Inflammatory macrophage (primary cell): ENCODE measurements at regions not wholly inside any gene's neighbourhood (a gene's known extent, or its start where the extent isn't known, plus 50 kb on each side); places are given as distances from the start of the nearest gene placed in this dataset.

Source experiments
- DNase-seq, 2 donors: peaks; one replicate each; pipeline ENCODE4 v3.0.0-alpha.2; 2020 to 2022

DNA sequence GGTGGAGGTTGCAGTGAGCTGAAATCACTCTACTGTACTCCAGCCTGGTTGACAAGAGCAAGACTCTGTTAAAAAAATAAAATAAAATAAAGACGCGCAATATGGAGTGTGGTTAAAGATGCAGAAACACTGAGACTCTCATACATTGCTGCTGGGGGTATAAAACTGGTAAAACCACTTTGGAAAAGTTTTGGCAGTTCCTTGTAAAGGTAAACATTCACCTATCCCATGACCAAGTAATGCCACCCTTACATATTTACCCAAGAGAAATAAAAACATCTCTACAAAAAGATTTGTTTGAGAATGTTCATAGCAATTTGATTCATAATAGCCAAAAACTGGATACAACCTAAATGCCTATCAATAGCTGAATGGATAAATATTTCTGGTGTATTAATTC is 398.5 kb downstream of the PDCD6IP start:
- no peak for DNase-seq

DNA sequence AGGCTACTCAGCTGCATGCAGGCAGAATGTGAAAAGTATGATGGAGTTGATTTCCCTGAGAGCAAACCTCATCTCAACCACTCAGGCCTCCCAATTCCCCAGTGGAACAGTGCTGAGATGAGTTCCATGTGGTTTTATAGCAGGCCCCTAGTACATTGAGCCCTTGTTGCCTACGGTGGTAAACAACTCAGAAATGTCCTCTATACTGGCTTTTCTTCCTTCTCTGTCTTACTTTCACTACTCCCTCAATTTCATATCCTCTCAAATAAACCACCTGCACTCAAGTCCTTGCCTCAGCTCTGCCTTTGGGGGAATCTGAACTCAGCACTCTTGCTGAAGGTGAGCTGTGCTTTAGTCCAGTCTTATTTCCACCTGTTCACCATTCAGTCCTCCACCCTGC is 399.9 kb downstream of the PDCD6IP start:
- DNase-seq: no peak

DNA sequence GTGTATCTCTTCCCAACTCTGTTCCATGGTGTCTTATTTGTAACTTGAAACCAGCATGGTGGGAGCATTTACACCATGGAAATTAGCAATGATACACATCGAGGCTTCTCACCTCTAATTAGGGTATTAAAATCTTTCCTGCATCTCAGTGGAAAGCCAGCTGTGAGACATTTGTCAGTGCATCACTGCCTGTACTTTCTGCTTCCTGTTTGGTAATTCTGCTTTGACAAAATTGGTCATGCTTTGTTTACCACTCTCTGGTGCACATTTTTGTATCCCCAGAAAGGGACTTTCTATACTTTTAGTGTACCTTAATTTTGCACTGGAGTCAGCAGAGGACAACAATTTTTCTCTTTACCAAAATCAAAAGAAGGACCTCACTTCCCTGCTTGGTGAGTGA is 402.1 kb downstream of the PDCD6IP start:
- DNase-seq: no peak

DNA sequence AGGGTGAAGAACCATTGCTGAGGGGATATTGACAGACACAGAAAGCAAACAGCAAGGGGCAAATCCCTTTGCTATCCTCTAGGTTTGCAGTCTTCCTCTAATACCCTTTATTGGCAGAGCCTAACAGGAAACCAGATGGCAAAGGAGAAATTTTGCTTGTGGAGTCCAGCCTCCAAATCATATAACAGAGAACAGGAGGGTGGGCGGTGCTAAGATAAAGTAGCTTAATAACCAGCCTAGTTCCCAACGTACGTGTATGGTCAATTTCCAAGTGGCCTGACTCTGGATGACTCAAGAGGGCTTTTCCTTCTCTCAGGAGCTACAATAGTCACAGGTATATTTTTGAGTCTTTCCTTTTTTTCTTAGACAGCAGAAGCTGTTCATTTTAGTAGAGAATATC is 404.5 kb downstream of the PDCD6IP start:
- DNase-seq: no peak

DNA sequence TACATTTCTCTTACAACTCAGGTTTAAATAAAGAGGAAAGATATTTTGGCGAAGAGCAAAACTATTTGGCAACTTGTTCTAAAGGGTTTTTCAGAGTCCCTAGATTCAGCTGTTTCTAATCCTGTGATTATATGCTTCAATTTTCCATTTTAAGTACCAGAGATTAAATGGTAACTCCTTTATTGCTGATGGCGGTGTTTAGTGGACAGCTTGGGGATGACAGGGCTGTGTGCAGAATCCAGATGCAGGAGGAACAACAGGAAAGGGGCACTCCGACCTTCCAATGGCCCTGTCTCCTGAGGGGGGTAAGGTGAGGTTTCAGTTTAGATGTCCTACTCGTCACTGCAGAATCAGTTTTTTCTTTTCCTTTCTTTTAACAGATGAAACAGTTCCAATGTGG is 405.0 kb downstream of the PDCD6IP start:
- no peak for DNase-seq

DNA sequence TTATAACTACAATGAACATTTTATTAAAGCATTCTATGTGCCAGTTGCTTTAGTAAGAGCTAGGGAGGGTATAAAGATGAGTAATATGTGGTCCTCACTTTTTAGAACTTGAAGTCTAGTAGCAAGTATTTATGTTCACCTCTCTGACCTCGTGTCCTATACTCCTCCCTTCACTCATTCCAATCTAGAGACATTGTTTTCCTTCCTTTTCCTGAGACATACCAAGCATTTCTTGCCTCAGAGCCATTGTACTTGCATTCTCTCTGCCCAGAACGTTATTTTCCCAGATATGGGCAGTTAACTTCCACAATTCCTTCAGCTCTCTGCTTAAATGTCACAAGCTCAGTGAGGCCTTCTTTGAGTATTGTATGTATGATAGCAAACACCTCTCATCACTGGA is 408.6 kb downstream of the PDCD6IP start:
- DNase-seq: no peak

DNA sequence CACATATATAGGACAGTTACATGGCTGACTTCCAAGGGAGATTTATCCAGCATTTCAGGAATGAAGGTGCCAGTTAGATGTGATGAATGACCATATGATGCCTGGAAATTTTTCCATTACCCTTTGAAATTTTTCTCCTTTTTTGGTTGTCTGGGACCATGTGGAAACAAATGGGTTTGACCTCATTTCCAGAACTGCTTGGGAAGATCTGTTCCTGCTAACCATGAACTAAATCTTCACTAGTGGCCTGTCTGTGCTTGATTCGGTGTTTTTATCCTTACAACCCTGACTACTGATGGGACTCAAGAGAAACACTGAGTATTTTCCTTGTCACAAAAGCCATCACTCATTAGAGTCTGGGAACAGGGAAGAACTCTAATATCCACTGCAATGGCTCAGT is 409.4 kb downstream of the PDCD6IP start:
- DNase-seq: no peak

DNA sequence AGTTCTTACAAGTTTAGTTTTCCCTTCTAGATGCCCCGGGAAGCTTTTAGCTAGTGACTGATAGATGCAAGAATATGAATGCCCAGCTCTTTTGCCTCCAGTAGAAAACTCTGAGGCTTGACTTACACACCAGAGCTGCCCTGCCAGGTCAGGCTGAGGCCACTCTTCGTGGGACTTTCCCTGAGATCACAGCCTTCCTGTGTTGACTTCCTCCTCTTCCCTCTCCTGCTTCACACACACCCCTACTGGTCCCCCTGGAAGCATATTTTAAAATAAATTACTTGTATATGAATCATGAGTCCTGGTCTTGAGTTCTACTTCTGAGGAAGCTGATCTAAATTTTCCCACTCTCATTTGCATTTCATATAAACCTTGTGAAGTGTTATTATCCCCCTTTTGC is 413.7 kb downstream of the PDCD6IP start:
- peak; percentile 17 to 53 for DNase-seq

DNA sequence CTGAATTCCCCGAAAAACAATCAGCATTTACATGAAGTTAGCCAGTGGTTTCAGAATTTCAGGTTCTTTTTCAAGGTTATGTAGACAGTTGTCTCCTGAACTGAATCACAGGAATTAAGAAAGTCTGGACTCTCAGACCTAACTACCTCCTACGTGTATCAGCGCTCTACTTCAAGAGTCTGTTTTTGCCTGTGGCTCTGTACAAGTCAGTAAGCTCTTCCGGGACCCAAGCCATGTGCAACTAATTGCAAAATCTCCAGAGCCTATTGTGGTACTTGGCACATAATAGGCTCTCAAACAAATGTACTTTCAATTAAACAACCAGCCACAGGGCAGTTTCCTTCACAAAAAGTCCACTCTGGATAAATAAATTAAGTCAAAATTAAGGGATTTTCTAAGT is 414.2 kb downstream of the PDCD6IP start:
- peak; percentile 20 to 56 for DNase-seq

DNA sequence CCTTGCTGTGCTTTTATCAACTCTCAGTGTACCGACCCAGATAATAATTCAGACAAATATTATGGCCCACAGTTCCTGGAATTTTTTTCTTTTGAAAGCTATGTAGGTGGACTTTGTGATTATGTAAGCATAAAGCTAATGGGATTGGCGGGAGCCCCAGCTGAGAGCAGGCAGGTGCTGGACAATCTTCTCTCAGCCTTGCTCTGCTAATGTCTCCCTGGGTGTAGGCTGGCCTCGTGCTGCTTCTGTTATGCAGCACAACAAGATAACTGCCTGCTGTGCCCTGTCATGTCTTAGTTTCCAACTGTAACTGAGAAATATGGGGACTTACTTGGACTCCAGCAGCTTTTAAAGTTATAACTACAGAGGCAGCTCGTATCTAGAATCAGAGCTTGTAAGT is 415.0 kb downstream of the PDCD6IP start:
- no peak for DNase-seq

DNA sequence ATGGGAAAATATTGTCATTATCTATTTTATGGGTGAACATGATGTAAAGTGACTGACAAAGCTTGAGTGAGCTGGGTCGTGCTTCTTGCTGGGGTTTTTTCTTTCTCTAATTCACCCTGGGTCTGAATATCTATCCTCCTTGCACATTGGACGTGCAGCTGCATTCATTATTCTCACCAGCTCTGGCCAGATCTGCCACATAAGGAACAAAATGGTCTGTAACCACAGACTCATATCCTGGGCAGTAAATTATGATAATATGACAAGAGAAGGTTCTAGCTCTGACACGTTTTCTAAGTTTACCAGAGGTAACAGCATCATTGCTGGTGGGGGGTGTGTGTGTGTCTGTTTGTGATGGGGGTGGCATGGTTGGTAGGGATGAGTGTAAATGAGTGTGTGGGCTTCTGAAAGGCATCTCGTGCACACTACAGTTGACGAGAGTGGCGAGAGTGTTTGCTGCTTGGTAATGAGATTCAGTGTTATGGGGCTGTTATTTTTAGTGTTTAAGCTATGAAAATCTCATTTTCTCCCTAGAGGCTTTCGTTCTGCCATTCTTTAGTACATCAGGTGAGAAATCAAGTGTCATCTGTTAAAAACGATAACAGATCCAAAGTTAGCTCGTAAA is 418.4 kb downstream of the PDCD6IP start:
- DNase-seq: no peak

DNA sequence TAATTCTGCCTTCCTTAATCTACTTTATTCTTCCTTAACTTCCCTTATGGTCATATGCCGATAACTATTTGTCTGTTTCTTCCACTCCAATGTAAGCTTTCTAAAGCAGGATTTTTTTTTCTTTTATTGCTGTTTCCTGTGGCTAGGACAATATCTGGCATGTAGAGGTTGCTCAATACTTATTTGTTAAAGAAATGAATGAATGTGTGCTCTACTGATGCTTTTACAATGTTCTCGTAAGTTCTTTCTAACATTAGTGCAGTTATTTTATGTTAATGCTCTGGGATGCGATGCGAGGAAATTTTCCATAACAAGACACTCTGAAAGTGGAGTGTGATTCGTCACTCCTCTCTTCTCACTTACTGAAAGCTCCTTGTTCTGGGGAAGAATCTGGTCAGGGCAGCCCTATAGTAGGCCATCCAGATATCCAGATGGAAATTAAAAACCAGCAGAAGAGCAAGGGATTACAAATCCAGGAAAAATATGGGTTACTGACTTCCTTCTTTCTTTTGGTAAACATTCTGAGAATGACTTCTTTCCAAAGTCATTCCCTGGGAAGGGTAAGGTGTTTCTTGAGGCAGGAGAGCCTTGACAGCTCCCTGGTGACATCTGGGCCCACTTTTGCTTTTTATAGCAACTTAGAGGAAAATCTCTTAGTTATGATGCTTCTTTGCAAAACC is 420.4 kb downstream of the PDCD6IP start:
- DNase-seq: no peak

DNA sequence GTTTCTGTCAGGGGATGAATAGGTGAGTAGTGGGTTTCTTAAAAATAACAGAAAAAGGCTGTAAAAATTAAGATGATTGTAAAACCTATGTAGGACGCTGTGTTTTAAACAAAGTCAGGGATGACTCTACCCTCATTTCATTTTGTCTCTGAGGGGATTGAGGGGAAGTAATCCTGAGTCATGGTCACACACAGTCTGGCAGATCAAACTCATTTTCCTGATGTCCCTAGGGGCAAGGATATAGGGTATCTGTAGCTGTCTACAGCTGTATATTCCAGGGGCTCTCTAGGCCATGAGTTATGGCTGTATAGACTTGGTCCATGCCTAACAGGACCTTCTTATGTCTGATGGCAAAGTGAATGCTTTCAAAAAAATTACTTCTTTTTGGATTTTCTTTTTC is 421.1 kb downstream of the PDCD6IP start:
- no peak for DNase-seq

DNA sequence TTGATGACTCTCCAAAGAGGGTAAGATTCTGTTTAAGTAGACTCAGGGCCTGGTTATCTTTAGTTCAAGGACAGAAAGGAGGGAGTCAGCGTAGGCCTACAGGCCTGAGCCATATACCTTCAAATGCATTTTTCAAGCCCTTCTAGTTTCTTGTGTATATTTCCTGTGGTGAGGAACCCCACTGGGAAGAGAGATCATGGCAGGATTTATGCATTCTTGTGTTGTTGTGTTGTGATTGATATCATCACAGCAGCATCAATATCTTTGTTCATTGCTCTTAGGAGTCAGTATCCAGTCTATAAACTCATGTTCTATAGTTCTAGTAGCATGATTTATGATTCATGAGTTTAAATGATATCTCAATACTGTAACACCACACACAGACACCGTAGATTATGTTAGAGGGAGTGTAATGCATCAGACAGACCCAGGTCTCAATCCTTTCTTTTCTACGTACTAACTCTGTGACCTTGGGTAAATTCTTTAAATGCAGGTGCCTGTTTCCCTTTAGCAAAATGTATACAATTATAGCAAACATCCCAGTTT is 427.5 kb downstream of the PDCD6IP start:
- DNase-seq: no peak

DNA sequence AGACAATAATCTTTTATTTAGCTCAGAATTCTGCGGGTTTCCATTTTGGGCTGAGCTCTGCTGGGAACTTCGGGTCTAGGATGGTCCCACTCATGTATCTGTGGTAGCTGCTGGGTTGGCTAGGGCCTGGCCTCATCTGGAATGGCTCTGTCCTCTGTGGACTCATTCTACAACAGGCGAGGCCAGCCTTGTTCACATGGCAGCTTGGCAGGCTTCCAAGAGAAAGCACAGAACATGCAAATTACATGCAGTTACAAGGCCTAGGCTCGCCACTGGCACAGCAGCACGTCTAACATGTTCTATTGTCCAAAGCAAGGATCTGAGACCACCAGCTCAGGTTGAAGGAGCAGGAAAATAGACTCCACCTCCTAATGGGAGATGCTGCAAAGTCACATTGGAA is 431.4 kb downstream of the PDCD6IP start:
- DNase-seq: no peak

DNA sequence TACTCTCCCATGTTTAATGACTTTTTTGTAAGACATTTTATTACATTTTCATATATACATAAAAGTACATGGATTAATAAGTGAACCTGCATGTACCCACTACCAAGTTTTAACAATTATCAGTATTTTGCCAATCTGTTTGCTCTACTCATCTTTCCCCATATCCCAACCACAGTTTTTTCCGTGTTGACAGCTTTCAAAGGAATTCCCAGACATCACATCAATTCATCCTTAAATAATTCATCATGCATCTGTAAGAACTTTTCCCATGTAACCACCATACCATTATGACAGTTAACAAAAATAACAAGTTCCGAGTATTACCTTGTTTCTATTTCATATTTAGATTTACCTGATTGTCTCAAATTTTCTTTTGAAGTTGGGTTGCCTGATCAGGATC is 436.7 kb downstream of the PDCD6IP start:
- no peak for DNase-seq

DNA sequence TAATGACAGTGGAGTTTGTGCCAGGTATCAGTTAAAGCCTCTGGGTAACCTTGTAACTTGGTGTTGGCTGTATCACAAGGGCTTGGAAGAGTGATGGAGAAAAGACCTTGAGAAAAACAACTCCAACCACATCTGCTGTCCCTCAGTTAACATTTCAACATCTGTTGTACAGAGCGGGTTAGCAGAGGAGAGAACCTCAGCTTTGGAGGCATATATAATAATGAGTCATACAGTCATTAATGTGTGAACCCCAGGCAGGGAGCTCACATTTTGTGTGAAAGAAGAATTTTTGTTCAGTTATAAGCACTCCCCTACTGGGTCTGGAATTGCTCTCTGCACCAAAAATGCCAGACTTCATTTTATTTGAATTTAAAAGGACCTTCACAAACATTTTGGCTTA is 439.5 kb downstream of the PDCD6IP start:
- DNase-seq: no peak

DNA sequence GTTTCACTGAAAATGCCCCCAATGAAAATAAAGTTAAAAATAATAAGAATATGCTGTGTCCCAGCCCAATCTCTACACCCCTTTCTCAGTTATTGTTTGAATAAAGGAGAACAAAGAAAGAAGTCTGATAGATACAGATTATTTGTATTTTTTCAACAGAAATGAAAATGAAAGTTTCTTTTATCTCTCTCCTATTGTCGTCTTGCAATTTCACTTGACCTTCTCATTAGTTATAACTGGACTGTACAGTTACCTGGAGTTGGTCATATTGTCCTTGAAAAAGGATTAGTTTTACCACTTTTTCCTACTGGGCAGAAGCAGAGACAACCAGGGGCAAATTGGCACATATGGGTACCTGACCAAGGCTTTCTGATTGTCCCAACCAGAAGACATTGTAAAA is 440.0 kb downstream of the PDCD6IP start:
- DNase-seq: no peak

DNA sequence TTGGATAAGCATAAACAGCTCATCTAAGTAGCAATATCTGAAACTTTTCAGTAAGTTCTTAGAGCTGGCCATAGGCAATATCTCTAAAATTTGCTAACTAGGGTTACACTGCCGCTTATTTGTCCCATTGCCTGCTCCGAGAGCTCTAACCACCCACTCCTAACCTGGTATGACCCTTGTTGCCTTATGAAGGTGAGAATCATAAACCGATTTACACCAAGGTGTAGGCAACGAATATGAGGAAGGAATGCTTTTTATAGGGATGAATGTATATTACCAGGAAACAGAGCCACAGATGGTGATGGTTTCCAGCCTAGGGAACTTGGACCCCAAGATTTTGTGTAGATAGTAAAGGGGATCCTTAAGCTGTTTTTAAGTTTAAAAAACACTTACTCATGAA is 440.9 kb downstream of the PDCD6IP start:
- DNase-seq: no peak

DNA sequence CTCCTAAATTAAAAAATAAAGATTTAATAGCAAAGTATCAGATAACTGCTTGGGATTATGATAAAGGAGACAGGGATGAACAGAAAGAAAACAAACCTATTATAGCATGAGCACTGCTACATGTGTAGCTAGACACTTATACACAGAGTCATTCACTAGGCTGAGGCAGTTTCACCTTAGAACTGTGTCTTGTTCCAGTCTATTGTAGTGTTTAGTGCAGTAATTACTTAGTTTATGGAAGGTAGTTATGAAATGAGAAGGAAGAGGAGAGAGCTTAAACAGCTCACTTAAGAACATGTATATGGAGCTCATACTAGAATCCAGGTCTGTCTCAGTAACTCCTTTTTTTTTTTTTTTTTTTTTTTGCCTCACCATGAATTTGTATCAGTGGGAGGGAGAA is 441.4 kb downstream of the PDCD6IP start:
- no peak for DNase-seq

DNA sequence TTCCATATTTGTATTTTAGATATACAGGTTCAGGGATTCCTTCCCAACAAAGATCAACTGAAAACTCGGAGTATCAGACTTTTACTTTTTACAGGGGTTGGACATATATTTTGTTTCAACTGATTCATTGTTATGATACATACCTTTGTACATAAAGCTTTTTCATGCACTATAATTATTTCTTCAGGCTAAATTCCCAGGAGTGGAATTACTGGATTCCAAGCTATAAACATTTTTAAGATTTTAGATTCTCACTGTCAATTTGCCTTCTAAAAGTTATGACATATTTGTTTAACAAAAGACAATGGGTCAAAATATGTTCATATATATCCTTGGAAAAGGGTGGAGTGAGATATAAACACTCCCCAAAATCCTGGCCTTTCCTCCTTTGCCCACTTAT is 449.0 kb downstream of the PDCD6IP start:
- no peak for DNase-seq

DNA sequence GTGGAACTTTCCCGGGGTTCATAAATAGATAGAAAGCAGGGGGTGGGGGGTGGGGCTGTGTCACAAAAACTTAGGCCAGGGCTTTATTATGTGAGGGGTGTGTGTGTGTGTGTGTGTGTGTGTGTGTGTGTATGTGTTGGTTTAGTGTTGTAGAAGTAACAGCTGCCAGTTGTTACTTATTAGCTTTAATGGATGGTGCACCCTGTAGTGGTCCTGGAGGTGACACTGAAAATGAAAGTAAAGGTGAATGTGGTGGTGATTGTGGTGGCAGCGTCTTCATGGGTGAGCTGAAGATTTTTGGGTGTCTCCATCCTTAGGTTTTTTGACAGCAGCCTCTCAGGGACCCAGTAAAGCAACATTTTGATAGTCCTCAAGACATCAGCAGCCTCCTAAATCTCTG is 449.9 kb downstream of the PDCD6IP start:
- DNase-seq: no peak

DNA sequence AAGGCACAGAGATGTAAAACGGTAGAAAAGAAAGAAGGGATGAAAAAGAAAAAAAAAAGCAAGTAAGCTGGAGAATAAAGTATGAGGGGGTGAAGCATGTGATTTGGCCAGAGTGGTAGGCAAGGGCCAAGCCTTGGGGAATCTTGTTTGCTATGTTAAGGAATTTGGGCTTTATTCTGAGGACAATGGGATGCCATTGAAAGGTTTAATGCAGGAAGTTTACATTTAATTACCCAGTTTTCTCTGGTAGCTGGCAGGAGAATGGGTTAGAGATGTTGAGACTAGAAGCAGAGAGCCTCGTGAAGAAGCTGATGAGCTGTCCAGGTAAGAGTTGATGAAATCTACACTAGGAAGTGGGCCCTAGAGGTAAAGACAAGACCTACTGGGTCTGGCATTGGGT is 455.9 kb downstream of the PDCD6IP start:
- no peak for DNase-seq

DNA sequence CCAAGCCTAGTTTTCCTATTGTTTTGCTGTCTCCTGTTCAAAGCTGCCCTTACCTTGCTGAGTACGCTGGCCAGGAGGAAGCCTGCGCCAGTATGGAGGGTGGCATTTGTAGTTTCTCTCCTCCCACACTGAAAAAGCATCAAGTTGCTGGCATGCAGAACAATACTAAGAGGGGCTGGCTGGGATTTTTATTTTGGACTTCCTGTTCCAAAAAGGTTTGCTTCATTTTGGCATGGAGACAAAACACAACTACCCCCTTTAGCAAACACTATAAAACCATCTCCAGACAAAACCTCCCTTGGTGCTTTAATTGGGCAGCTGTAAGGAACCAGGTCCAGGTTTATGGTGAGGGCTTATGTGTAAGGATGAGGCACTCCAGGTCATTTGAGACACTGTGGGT is 457.6 kb downstream of the PDCD6IP start:
- no peak for DNase-seq

DNA sequence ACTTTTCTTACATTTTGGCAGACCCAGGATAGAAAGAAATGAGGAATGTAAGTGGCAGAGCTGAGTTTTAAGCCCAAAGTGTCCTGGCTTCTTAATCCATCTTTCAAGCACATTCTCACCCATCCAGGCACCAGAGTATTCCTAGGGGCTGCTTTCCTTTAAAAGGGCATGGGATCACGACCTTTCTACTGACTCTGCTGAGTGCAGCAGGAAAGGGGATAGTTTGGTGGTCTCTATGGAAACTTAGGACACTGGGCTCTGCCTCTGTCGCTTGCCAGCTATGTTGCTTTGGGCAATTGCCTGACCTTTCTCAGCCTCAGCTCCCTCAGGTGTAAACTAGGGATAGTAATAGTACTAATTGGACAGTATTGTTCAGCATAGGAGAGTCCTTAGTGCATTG is 458.4 kb downstream of the PDCD6IP start:
- DNase-seq: no peak
